GM12878 (cell line): ENCODE measurements at regions not wholly inside any gene's neighbourhood (a gene's known extent, or its start where the extent isn't known, plus 50 kb on each side); places are given as distances from the start of the nearest gene placed in this dataset.

Experiments
- ATAC-seq: fragments of 200-7000 bp; cut with Tn5 transposase; 3 replicates; pipeline ENCODE4 v1.9.1; 2020; ENCODE audit warnings: mild to moderate bottlenecking, moderate library complexity
- BruUV-seq: library from RNA; stranded (reverse); fragments of 400-500 nt; replicated peaks from 2 replicates; lab custom pipeline; 2021; lab: Mats Ljungman, UMichigan
- CTCF ChIA-PET: fragments of 300-600 bp; sonication (Branson Sonifier 250); formaldehyde crosslinking; extraction: SDS; loops from one replicate; lab custom pipeline; 2021; ENCODE audit warnings: inconsistent platforms; lab: Yijun Ruan, JAX
- POLR2A ChIA-PET: fragments of 350-600 bp; formaldehyde crosslinking; extraction: SDS; loops from one replicate; lab custom pipeline; 2021; ENCODE audit warnings: inconsistent platforms; lab: Charles Lee
- RAD21 ChIA-PET: fragments of 300-600 bp; sonication (Branson Sonifier 250); formaldehyde crosslinking; loops from one replicate; lab custom pipeline; 2023; ENCODE audit warnings: antibody characterized with exemption; ENCODE audit not compliant: unreplicated experiment; lab: Charles Lee
- SMC1A ChIA-PET: fragments of 300-600 bp; sonication (Branson Sonifier 250); formaldehyde crosslinking; loops from one replicate; lab custom pipeline; 2023; ENCODE audit not compliant: unreplicated experiment, uncharacterized antibody; lab: Charles Lee
- DNase-seq: peaks from one replicate; pipeline ENCODE4 v3.0.0-alpha.2; 2011; ENCODE audit warnings: low read depth, low spot score
- FAIRE-seq: peaks from 3 replicates; lab custom pipeline; 2011; peaks lifted over from hg19 to GRCh38; lab: Jason Lieb, UNC
- H2AFZ ChIP-seq: 2 replicates; pipeline ENCODE4 v1.6.0; 2011; ENCODE audit warnings: low read depth, low read length, control low read depth; ENCODE audit not compliant: control insufficient read depth
- H3K27ac ChIP-seq: 2 replicates; pipeline ENCODE4 v1.5.1; 2011; ENCODE audit warnings: control low read depth; ENCODE audit not compliant: control insufficient read depth, insufficient read depth
- H3K27me3 ChIP-seq, 2 experiments: replicated peaks in 1 of 2; 2 replicates each; pipeline versions ENCODE4 v1.6.0 to v1.6.1; 2011; ENCODE audit warnings: low read length in 1 of 2; ENCODE audit not compliant: control insufficient read depth in 2 of 2, insufficient read depth in 2 of 2
- H3K36me3 ChIP-seq, 2 experiments: 2 replicates each; pipeline ENCODE4 v1.5.1; 2011; ENCODE audit warnings: low read length in 1 of 2; ENCODE audit not compliant: control insufficient read depth in 2 of 2, insufficient read depth in 2 of 2
- H3K4me1 ChIP-seq: 2 replicates; pipeline ENCODE4 v1.6.1; 2011; ENCODE audit warnings: mild to moderate bottlenecking, low read length, moderate library complexity, mixed read lengths; ENCODE audit not compliant: control insufficient read depth, insufficient read depth
- H3K4me2 ChIP-seq: 2 replicates; pipeline ENCODE4 v1.6.0; 2011; ENCODE audit warnings: control low read depth; ENCODE audit not compliant: control insufficient read depth, insufficient read depth
- H3K4me3 ChIP-seq: fragments of 200-600 bp; sonication (generic); 2 replicates; pipeline ENCODE4 v1.5.1; 2016
- H3K79me2 ChIP-seq: 2 replicates; pipeline ENCODE4 v1.6.0; 2011; ENCODE audit warnings: low read length; ENCODE audit not compliant: control insufficient read depth, insufficient read depth
- H3K9ac ChIP-seq: 2 replicates; pipeline ENCODE4 v1.8.0; 2011; ENCODE audit warnings: low read length, control low read depth, mixed read lengths; ENCODE audit not compliant: control insufficient read depth, insufficient read depth
- H3K9me3 ChIP-seq: replicated peaks from 3 replicates; pipeline ENCODE4 v1.5.1; 2011; ENCODE audit warnings: mild to moderate bottlenecking, low read length; ENCODE audit not compliant: control insufficient read depth, insufficient read depth
- H4K20me1 ChIP-seq: 2 replicates; pipeline ENCODE4 v1.6.0; 2011; ENCODE audit not compliant: control insufficient read depth, insufficient read depth
- CHD1 ChIP-seq: IDR thresholded peaks from 2 replicates; pipeline ENCODE4 v1.6.1; 2012; ENCODE audit warnings: low read depth, low read length, improper control_type of control experiment
- POLR2AphosphoS5 ChIP-seq: IDR thresholded peaks from 2 replicates; pipeline ENCODE4 v1.6.1; 2011; ENCODE audit warnings: mild to moderate bottlenecking, low read length, inconsistent platforms
- POU2F2 ChIP-seq: IDR thresholded peaks from 3 replicates; pipeline ENCODE4 v1.6.1; 2011; ENCODE audit warnings: low read depth, mild to moderate bottlenecking, low read length, borderline replicate concordance
- SREBF1 ChIP-seq: IDR thresholded peaks from 2 replicates; pipeline ENCODE4 v1.6.1; 2012; ENCODE audit warnings: mild to moderate bottlenecking, low read length
- WGBS: methylation state at CpG from one replicate; pipeline ENCODE4 v1.1.6; 2016; ENCODE audit warnings: low lambda C conversion rate; ENCODE audit not compliant: insufficient replicate concordance, insufficient coverage; ENCODE audit errors: missing lambda C conversion rate; 5-methylcytosine and 5-hydroxymethylcytosine counted together
- in situ Hi-C: fragments of 300-500 bp; cut with MboI; formaldehyde crosslinking; loops from 9 replicates; pipeline ENCODE4 v1.14.3; 2018; ENCODE audit warnings: mixed read lengths
- intact Hi-C: fragments of 100-400 bp; cut with micrococcal nuclease; formaldehyde crosslinking; loops from one replicate; pipeline ENCODE4 v1.14.2; 2022; ENCODE audit not compliant: unreplicated experiment
- TF ChIP-seq, protein P1 (sequence below): fragments of 450-650 bp; conservative IDR thresholded peaks from 2 replicates; pipeline ENCODE4 v1.6.1; 2017; ENCODE audit warnings: mild to moderate bottlenecking, moderate library complexity

- POLR2A ChIA-PET: no interaction called here
- Histone ChIP-seq H3K9ac (no peak overlapping the region), H3K4me3 (no peak overlapping the region), H2AFZ (no peak overlapping the region), H3K9me3 (no peaks in the 10 kb centered on the region), H4K20me1 (no peaks in the 10 kb centered on the region), H3K4me1 (no peaks in the 10 kb centered on the region), H3K27ac (no peak overlapping the region), H3K27me3 (no peaks in the 10 kb centered on the region), H3K79me2 (no peaks in the 10 kb centered on the region), H3K4me2 (no peak overlapping the region), H3K36me3 (no peaks in the 10 kb centered on the region)
- no TSS peak for BruUV-seq
- in situ Hi-C loops (no loop called here), intact Hi-C loops (no loop called here)
- WGBS: 30% methylated on average over 2 of the region's 2 CpGs
- DNase-seq (no peak), ATAC-seq (no peak), FAIRE-seq (no peak)
- SMC1A ChIA-PET: interaction anchor here (0.6 kb wide), 2 partner anchors 20 to 79 kb away, joined by 3 read pairs; no protein-coding TSS in a partner anchor
- CTCF ChIA-PET: interaction anchor here (0.6 kb wide), 1 partner anchor 62 kb away, joined by 3 read pairs; no protein-coding TSS in a partner anchor
- no peak for TF ChIP-seq CHD1
- RAD21 ChIA-PET: interaction anchor here (0.6 to 1.0 kb wide), 3 partner anchors 251 to 1145 kb away, joined by 3 to 4 read pairs (median 3); no protein-coding TSS in a partner anchor
These were observed 83.2 kb downstream of the SOX4 start for GRCh38 chr6:21676769-21677168.

GRCh38 chr6:21678990-21679389, 85.4 kb downstream of the SOX4 start:
- no peak for ATAC-seq
- 38% methylated on average over 6 of the region's 6 CpGs for WGBS
- TF ChIP-seq, protein P1, sequence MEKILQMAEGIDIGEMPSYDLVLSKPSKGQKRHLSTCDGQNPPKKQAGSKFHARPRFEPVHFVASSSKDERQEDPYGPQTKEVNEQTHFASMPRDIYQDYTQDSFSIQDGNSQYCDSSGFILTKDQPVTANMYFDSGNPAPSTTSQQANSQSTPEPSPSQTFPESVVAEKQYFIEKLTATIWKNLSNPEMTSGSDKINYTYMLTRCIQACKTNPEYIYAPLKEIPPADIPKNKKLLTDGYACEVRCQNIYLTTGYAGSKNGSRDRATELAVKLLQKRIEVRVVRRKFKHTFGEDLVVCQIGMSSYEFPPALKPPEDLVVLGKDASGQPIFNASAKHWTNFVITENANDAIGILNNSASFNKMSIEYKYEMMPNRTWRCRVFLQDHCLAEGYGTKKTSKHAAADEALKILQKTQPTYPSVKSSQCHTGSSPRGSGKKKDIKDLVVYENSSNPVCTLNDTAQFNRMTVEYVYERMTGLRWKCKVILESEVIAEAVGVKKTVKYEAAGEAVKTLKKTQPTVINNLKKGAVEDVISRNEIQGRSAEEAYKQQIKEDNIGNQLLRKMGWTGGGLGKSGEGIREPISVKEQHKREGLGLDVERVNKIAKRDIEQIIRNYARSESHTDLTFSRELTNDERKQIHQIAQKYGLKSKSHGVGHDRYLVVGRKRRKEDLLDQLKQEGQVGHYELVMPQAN: no peak
- TF ChIP-seq POLR2AphosphoS5 (no peak), SREBF1 (no peak), POU2F2 (no peak)
- H3K27me3 ChIP-seq: no peaks in the 10 kb centered on the region
- CTCF ChIA-PET: no interaction called here
- SMC1A ChIA-PET: no interaction called here
- H3K9me3 ChIP-seq: no peaks in the 10 kb centered on the region
- no peak for FAIRE-seq
- BruUV-seq: no TSS peak
- no peaks in the 10 kb centered on the region for H4K20me1 ChIP-seq
- H3K36me3 ChIP-seq: no peaks in the 10 kb centered on the region
- RAD21 ChIA-PET: interaction anchor here (0.6 kb wide), 1 partner anchor 29 kb away, joined by 3 read pairs; no protein-coding TSS in a partner anchor
- intact Hi-C loops (no loop called here), in situ Hi-C loops (no loop called here)
- no peak overlapping the region for H3K4me3 ChIP-seq
- no peak overlapping the region for H3K9ac ChIP-seq
- no peak overlapping the region for H2AFZ ChIP-seq
- H3K4me2 ChIP-seq: no peak overlapping the region
- no peaks in the 10 kb centered on the region for H3K4me1 ChIP-seq
- POLR2A ChIA-PET: no interaction called here
- no peaks in the 10 kb centered on the region for H3K79me2 ChIP-seq
- no peak for DNase-seq
- H3K27ac ChIP-seq: no peak overlapping the region
